H9 (cell line): ENCODE measurements at regions not wholly inside any gene's neighbourhood (a gene's known extent, or its start where the extent isn't known, plus 50 kb on each side); places are given as distances from the start of the nearest gene placed in this dataset.
A peak's percentile ranks its signal among the peaks of the same experiment; 100 is the strongest.
"Not testable (repeated sequence)": the region's sequence is repeated elsewhere in the genome, so short reads cannot be mapped to it uniquely, and the experiment has no call there.

ENCODE experiments used
- DNase-seq: peaks from one replicate; pipeline ENCODE4 v3.0.0-alpha.2; 2017
- H2AFZ ChIP-seq: one replicate; pipeline ENCODE4 v1.6.1; 2013; ENCODE audit warnings: mild to moderate bottlenecking, low read length, control low read depth, moderate library complexity
- H2AK5ac ChIP-seq: 2 replicates; pipeline ENCODE4 v1.6.1; 2013; ENCODE audit warnings: low read length, control low read depth, mixed read lengths; ENCODE audit not compliant: insufficient read length
- H2BK120ac ChIP-seq: one replicate; pipeline ENCODE4 v1.6.1; 2013; ENCODE audit warnings: low read depth, mild to moderate bottlenecking, low read length, control low read depth, inconsistent platforms; ENCODE audit not compliant: poor library complexity, severe bottlenecking
- H2BK12ac ChIP-seq: 2 replicates; pipeline ENCODE4 v1.6.1; 2013; ENCODE audit warnings: low read length, control low read depth, mixed read lengths, low read depth; ENCODE audit not compliant: insufficient read length
- H2BK15ac ChIP-seq: 2 replicates; pipeline ENCODE4 v1.6.1; 2013; ENCODE audit warnings: low read depth, low read length, control low read depth
- H2BK20ac ChIP-seq: one replicate; pipeline ENCODE4 v1.6.1; 2013; ENCODE audit warnings: low read depth, mild to moderate bottlenecking, low read length, control low read depth, inconsistent platforms; ENCODE audit not compliant: poor library complexity, severe bottlenecking
- H2BK5ac ChIP-seq: 2 replicates; pipeline ENCODE4 v1.6.1; 2013; ENCODE audit warnings: low read length, control low read depth, mixed read lengths; ENCODE audit not compliant: insufficient read length
- H3K14ac ChIP-seq: 2 replicates; pipeline ENCODE4 v1.6.1; 2013; ENCODE audit warnings: low read length, control low read depth; ENCODE audit not compliant: insufficient read depth
- H3K18ac ChIP-seq: 2 replicates; pipeline ENCODE4 v1.6.1; 2013; ENCODE audit warnings: low read depth, mild to moderate bottlenecking, mixed read lengths, low read length, control low read depth; ENCODE audit not compliant: insufficient read length
- H3K23ac ChIP-seq: 2 replicates; pipeline ENCODE4 v1.6.1; 2013; ENCODE audit warnings: low read length, control low read depth, mixed read lengths, low read depth; ENCODE audit not compliant: insufficient read length
- H3K23me2 ChIP-seq: 2 replicates; pipeline ENCODE4 v1.6.1; 2013; ENCODE audit warnings: low read depth, mild to moderate bottlenecking, mixed read lengths, low read length, control low read depth; ENCODE audit not compliant: insufficient read length, poor library complexity, severe bottlenecking
- H3K27ac ChIP-seq: 2 replicates; pipeline ENCODE4 v1.5.1; 2013; ENCODE audit warnings: low read length, control low read depth, mixed read lengths, low read depth; ENCODE audit not compliant: insufficient read length
- H3K27me3 ChIP-seq: 2 replicates; pipeline ENCODE4 v1.6.1; 2013; ENCODE audit warnings: low read length, control low read depth, inconsistent platforms; ENCODE audit not compliant: insufficient read depth
- H3K4ac ChIP-seq: 2 replicates; pipeline ENCODE4 v1.6.1; 2013; ENCODE audit warnings: low read depth, mild to moderate bottlenecking, control low read depth, inconsistent platforms, low read length, moderate library complexity
- H3K4me1 ChIP-seq: 2 replicates; pipeline ENCODE4 v1.6.1; 2013; ENCODE audit warnings: low read length, control low read depth, inconsistent platforms; ENCODE audit not compliant: insufficient read depth
- H3K4me2 ChIP-seq: 2 replicates; pipeline ENCODE4 v1.6.1; 2013; ENCODE audit warnings: low read length, control low read depth, mixed read lengths; ENCODE audit not compliant: insufficient read length, insufficient read depth
- H3K56ac ChIP-seq: 2 replicates; pipeline ENCODE4 v1.6.1; 2013; ENCODE audit warnings: low read depth, mild to moderate bottlenecking, mixed read lengths, low read length, control low read depth; ENCODE audit not compliant: insufficient read length
- H3K79me1 ChIP-seq: 2 replicates; pipeline ENCODE4 v1.6.1; 2013; ENCODE audit warnings: low read depth, mild to moderate bottlenecking, moderate library complexity, low read length, control low read depth, inconsistent platforms; ENCODE audit not compliant: insufficient read depth, poor library complexity, severe bottlenecking
- H3K79me2 ChIP-seq: 2 replicates; pipeline ENCODE4 v1.6.1; 2013; ENCODE audit warnings: low read length, control low read depth, inconsistent platforms; ENCODE audit not compliant: insufficient read depth
- H3K9ac ChIP-seq: 2 replicates; pipeline ENCODE4 v1.6.1; 2013; ENCODE audit warnings: low read length, control low read depth, mixed read lengths; ENCODE audit not compliant: insufficient read length; ENCODE audit errors: extremely low read depth
- H3K9me3 ChIP-seq: one replicate; pipeline ENCODE4 v1.6.1; 2013; ENCODE audit warnings: low read depth, low read length, inconsistent platforms; ENCODE audit not compliant: control insufficient read depth
- H3T11ph ChIP-seq: one replicate; pipeline ENCODE4 v1.6.1; 2013; ENCODE audit warnings: mild to moderate bottlenecking, low read length, control low read depth, inconsistent platforms
- H4K20me1 ChIP-seq: one replicate; pipeline ENCODE4 v1.6.1; 2013; ENCODE audit not compliant: control insufficient read depth, insufficient read length, insufficient read depth
- H4K5ac ChIP-seq: 2 replicates; pipeline ENCODE4 v1.6.1; 2013; ENCODE audit warnings: low read depth, mild to moderate bottlenecking, mixed read lengths, low read length, control low read depth; ENCODE audit not compliant: insufficient read length
- H4K8ac ChIP-seq: replicated peaks from 2 replicates; pipeline ENCODE4 v1.6.1; 2013; ENCODE audit warnings: low read length, control low read depth, mixed read lengths, low read depth; ENCODE audit not compliant: insufficient read length
- H4K91ac ChIP-seq: 2 replicates; pipeline ENCODE4 v1.6.1; 2013; ENCODE audit warnings: low read depth, mild to moderate bottlenecking, moderate library complexity, mixed read lengths, low read length, control low read depth; ENCODE audit not compliant: insufficient read length
- H3K27ac Mint-ChIP-seq, 3 experiments: 2 replicates in 2 of 3; 3 replicates in 1 of 3; pipeline ENCODE4 v1.8.0; 2020 to 2021; ENCODE audit warnings: mixed read lengths in 3 of 3, mild to moderate bottlenecking in 1 of 3, moderate library complexity in 1 of 3
- H3K27me3 Mint-ChIP-seq: 2 replicates; pipeline ENCODE4 v1.8.0; 2021; ENCODE audit warnings: low read depth, mild to moderate bottlenecking, moderate library complexity, mixed read lengths
- H3K36me3 Mint-ChIP-seq, 3 experiments: 2 replicates in 2 of 3; 3 replicates in 1 of 3; pipeline ENCODE4 v1.8.0; 2020 to 2021; ENCODE audit warnings: low read depth in 3 of 3, mixed read lengths in 3 of 3; ENCODE audit not compliant: insufficient read depth in 1 of 3
- H3K4me1 Mint-ChIP-seq, 2 experiments: 2 replicates each; pipeline ENCODE4 v1.8.0; 2020; ENCODE audit warnings: mixed read lengths in 2 of 2
- H3K4me3 Mint-ChIP-seq, 2 experiments: 2 replicates in 1 of 2; 3 replicates in 1 of 2; pipeline ENCODE4 v1.8.0; 2020 to 2021; ENCODE audit warnings: mild to moderate bottlenecking in 2 of 2, mixed read lengths in 2 of 2, moderate library complexity in 1 of 2
- H3K9me3 Mint-ChIP-seq, 2 experiments: 2 replicates in 1 of 2; 3 replicates in 1 of 2; pipeline ENCODE4 v1.8.0; 2020; ENCODE audit warnings: mild to moderate bottlenecking in 2 of 2, mixed read lengths in 2 of 2, moderate library complexity in 1 of 2
- WGBS: extraction: QIAGEN DNeasy Blood & Tissue Kit; methylation state at CpG from one replicate; pipeline ENCODE4 v1.1.7; 2013; ENCODE audit warnings: missing lambda C conversion rate, low lambda C conversion rate, mixed read lengths; ENCODE audit not compliant: insufficient read length; ENCODE audit errors: extremely low coverage; 5-methylcytosine and 5-hydroxymethylcytosine counted together
- TF ChIP-seq, protein P1 (sequence below): fragments of 200-600 bp; sonication (generic); conservative IDR thresholded peaks from 3 replicates; pipeline ENCODE4 v1.8.0; 2021; ENCODE audit warnings: antibody characterized with exemption, mild to moderate bottlenecking

DNA sequence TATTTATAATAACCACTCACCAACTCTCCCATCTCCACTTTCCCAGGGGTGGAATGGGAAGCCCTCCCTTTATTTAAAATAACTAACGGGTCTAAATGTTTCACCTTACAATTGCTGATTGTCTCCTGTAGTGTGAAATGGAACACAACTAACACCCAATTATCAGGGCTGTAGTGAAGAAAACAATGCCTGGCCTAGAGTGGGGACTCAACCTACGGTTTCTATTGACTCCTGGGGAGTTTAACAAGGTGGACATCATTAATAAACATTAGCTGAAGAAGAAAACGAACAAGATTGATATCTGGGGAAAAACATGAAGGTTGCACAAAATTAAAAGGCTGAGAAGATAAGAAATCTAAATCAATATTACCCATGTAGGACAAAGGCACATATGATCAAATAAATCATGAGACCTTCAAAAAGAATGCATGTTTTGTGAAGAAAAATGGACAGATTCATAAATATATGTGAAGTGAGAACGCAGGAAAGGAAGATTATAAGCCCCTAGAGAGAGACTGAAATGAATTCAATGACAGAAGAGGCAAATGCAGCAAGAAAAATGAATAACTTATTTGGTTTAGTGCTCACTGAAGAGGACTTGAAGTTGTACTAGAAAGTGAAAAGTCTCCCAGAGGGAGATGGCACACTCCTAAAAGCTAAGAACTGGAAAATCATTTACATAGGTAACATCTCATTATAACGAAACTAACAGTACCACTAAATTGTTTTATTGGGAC, 593.0 kb upstream of the AADAT start:
- peaks cover 17 to 30% (median 23%) of the 10 kb centered on the region in 3 experiments for H3K36me3 Mint-ChIP-seq
- H4K8ac ChIP-seq = no peak overlapping the region
- no peaks in the 10 kb centered on the region for H3K9me3 ChIP-seq
- peaks cover 15 to 17% of the 10 kb centered on the region in 2 experiments for H3K4me1 Mint-ChIP-seq
- H4K5ac ChIP-seq = no peak overlapping the region
- H3K4me2 ChIP-seq = no peak overlapping the region
- H3K79me2 ChIP-seq = no peaks in the 10 kb centered on the region
- no peak for DNase-seq
- H3K27me3 ChIP-seq = no peaks in the 10 kb centered on the region
- no peak overlapping the region for H3K14ac ChIP-seq
- H3K9me3 Mint-ChIP-seq = peaks cover 25 to 32% of the 10 kb centered on the region in 2 experiments
- TF ChIP-seq, protein P1, sequence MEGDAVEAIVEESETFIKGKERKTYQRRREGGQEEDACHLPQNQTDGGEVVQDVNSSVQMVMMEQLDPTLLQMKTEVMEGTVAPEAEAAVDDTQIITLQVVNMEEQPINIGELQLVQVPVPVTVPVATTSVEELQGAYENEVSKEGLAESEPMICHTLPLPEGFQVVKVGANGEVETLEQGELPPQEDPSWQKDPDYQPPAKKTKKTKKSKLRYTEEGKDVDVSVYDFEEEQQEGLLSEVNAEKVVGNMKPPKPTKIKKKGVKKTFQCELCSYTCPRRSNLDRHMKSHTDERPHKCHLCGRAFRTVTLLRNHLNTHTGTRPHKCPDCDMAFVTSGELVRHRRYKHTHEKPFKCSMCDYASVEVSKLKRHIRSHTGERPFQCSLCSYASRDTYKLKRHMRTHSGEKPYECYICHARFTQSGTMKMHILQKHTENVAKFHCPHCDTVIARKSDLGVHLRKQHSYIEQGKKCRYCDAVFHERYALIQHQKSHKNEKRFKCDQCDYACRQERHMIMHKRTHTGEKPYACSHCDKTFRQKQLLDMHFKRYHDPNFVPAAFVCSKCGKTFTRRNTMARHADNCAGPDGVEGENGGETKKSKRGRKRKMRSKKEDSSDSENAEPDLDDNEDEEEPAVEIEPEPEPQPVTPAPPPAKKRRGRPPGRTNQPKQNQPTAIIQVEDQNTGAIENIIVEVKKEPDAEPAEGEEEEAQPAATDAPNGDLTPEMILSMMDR = no peak
- no peak overlapping the region for H2BK20ac ChIP-seq
- no peak overlapping the region for H2BK5ac ChIP-seq
- no peak overlapping the region for H2BK15ac ChIP-seq
- no peaks in the 10 kb centered on the region for H3K23me2 ChIP-seq
- no peak overlapping the region for H3K56ac ChIP-seq
- no CpG with 5 or more reads among the region's 5 CpGs for WGBS
- H3K27me3 Mint-ChIP-seq = no peaks in the 10 kb centered on the region
- H3T11ph ChIP-seq = no peak overlapping the region
- H3K18ac ChIP-seq = no peak overlapping the region
- no peak overlapping the region for H4K91ac ChIP-seq
- H3K27ac ChIP-seq = no peak overlapping the region
- H3K23ac ChIP-seq = no peak overlapping the region
- H2BK12ac ChIP-seq = no peak overlapping the region
- H3K4me3 Mint-ChIP-seq = no peak overlapping the region
- H4K20me1 ChIP-seq = no peaks in the 10 kb centered on the region
- no peaks in the 10 kb centered on the region for H3K4me1 ChIP-seq
- H2AK5ac ChIP-seq = no peak overlapping the region
- H3K79me1 ChIP-seq = no peaks in the 10 kb centered on the region
- H2AFZ ChIP-seq = no peak overlapping the region
- H3K4ac ChIP-seq = no peak overlapping the region
- H3K9ac ChIP-seq = no peak overlapping the region
- H2BK120ac ChIP-seq = no peak overlapping the region
- no peak overlapping the region for H3K27ac Mint-ChIP-seq

DNA sequence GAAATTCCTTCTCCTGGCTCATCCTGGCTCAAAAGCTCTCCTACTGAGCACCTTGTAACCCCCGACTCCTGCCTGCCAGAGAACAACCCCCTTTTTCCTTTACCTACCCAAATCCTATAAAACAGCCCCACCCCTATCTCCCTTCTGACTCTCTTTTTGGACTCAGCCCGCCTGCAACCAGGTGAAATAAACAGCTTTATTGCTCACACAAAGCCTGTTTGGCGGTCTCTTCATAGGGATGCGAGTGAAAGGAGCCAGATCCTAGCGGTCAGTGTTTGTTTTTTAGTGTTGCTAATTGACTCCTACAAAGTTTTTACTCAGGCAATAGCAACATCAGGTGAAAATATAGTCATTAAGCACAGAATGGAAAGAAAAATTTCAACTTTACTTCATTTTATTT, 592.3 kb upstream of the AADAT start:
- not testable (repeated sequence) for H3K4me2 ChIP-seq, H3K56ac ChIP-seq, H2AK5ac ChIP-seq, H3K4me1 ChIP-seq, H2BK12ac ChIP-seq, H3K27me3 Mint-ChIP-seq, H2BK120ac ChIP-seq, H3K27ac ChIP-seq, H2BK20ac ChIP-seq, H3K23me2 ChIP-seq, H3K14ac ChIP-seq, H3K79me2 ChIP-seq, H3K4ac ChIP-seq, H4K91ac ChIP-seq, H3K4me3 Mint-ChIP-seq, H2BK15ac ChIP-seq, H3K9me3 ChIP-seq, H4K5ac ChIP-seq, H3K27ac Mint-ChIP-seq, H3K27me3 ChIP-seq, H3K23ac ChIP-seq, H4K20me1 ChIP-seq, H2AFZ ChIP-seq, H3K9ac ChIP-seq, H3K18ac ChIP-seq, H3T11ph ChIP-seq, H4K8ac ChIP-seq, H2BK5ac ChIP-seq, H3K79me1 ChIP-seq
- WGBS = no CpG with 5 or more reads among the region's 5 CpGs
- H3K4me1 Mint-ChIP-seq = peaks cover 15 to 17% of the 10 kb centered on the region in 2 experiments
- H3K9me3 Mint-ChIP-seq = peaks cover 31 to 36% of the 10 kb centered on the region in 2 experiments
- peaks cover 17 to 32% (median 23%) of the 10 kb centered on the region in 3 experiments for H3K36me3 Mint-ChIP-seq
- DNase-seq = peak; percentile 35
